Vagina (tissue), 2 donors: ENCODE measurements at regions not wholly inside any gene's neighbourhood (a gene's known extent, or its start where the extent isn't known, plus 50 kb on each side); places are given as distances from the start of the nearest gene placed in this dataset.

Experiments
- POLR2A ChIP-seq, 2 donors: fragments of 450-650 bp; IDR thresholded peaks; one replicate each; pipeline ENCODE4 v1.6.1; 2017; ENCODE audit warnings: antibody characterized with exemption in 2 of 2, mild to moderate bottlenecking in 2 of 2, moderate library complexity in 2 of 2
- TF ChIP-seq, protein P1 (sequence below), 3 experiments: fragments of 450-650 bp in 2 of 3; fragments of 200-600 bp in 1 of 3; sonication (generic) in 1 of 3; IDR thresholded peaks; one replicate each; pipeline ENCODE4 v1.5.1; 2017 to 2019; ENCODE audit warnings: antibody characterized with exemption in 3 of 3, mild to moderate bottlenecking in 2 of 3, moderate library complexity in 2 of 3

DNA sequence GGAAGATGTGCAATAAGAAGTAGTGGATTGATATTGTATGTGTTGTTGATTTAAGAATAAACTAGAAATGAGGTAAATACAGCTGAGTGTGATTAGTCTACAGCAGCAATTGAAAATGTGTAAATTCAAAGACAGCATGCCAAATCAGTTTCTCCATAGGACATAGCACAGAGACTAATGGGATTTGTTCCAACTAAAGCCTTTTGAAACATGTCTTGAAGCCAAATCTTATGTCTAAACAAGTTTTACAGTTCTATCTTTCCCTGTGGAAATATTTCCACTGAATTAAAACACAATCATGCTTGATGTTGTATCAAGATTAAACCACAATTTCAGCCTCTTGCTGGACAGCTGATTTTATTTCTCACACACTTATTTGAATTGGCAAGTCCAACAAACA, 497.4 kb upstream of the FAM47C start:
- TF ChIP-seq, protein P1, sequence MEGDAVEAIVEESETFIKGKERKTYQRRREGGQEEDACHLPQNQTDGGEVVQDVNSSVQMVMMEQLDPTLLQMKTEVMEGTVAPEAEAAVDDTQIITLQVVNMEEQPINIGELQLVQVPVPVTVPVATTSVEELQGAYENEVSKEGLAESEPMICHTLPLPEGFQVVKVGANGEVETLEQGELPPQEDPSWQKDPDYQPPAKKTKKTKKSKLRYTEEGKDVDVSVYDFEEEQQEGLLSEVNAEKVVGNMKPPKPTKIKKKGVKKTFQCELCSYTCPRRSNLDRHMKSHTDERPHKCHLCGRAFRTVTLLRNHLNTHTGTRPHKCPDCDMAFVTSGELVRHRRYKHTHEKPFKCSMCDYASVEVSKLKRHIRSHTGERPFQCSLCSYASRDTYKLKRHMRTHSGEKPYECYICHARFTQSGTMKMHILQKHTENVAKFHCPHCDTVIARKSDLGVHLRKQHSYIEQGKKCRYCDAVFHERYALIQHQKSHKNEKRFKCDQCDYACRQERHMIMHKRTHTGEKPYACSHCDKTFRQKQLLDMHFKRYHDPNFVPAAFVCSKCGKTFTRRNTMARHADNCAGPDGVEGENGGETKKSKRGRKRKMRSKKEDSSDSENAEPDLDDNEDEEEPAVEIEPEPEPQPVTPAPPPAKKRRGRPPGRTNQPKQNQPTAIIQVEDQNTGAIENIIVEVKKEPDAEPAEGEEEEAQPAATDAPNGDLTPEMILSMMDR (IDR thresholded peaks at IDR 0.05), result no peak
- no peak for TF ChIP-seq POLR2A (IDR thresholded peaks at IDR 0.05)
